ENCODE measurements at regions not wholly inside any gene's neighbourhood (a gene's known extent, or its start where the extent isn't known, plus 50 kb on each side); places are given as distances from the start of the nearest gene placed in this dataset.

DNA sequence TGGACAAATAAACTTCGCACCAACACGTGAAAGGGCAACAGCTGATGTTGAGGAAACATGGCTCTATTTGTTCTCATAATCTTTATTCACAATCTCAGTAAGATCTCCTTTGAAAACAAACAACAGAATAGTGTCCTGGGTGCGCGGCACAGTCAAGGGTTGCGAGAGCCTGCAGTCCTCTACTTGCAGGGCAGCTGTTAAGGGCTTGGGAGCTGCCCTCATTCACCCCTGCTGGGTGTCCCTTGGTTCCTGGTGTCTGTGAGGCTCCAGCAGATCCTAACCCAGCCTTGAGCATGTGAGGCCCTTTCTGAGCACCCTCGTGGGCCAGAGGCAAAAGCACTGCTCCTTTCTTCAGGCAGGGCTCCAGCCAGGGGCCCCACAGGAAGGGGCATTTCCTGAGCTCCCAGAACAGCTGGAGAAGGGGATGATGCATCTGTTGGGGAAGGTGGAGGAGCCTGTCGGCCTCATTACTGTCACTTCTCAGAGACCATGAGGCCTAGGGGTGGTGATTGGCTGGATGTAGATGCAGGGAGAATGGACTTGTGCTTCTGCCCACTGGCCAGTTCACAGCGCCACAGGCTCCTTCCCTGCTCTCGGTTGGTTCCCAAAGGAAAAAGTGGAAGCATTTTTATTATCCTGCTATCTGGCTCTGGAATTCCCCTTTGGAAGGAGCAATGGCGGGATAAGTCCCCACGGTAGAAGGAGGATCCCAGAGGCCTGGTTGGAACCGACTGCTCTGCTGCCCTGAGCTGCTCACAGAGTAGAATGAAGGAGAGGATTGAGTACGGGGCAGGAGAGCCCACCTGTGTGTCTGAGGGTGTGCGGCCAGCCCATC lies 51.9 kb upstream of the KLF13 start:
- DNase-seq (ENCODE audit: low spot score), result peak; percentile 46
- WGBS, result 51% methylated on average over 14 of the region's 14 CpGs
- no peak overlapping the region for H3K27ac ChIP-seq
- no peaks in the 10 kb centered on the region for H3K27me3 ChIP-seq (replicated peaks; ENCODE audit: insufficient read depth)
- intact Hi-C loops (cut with DNase I), result no loop called here
- peak; percentile 95 for TF ChIP-seq POLR2AphosphoS5 (IDR thresholded peaks at IDR 0.05)
- TF ChIP-seq, protein P1, sequence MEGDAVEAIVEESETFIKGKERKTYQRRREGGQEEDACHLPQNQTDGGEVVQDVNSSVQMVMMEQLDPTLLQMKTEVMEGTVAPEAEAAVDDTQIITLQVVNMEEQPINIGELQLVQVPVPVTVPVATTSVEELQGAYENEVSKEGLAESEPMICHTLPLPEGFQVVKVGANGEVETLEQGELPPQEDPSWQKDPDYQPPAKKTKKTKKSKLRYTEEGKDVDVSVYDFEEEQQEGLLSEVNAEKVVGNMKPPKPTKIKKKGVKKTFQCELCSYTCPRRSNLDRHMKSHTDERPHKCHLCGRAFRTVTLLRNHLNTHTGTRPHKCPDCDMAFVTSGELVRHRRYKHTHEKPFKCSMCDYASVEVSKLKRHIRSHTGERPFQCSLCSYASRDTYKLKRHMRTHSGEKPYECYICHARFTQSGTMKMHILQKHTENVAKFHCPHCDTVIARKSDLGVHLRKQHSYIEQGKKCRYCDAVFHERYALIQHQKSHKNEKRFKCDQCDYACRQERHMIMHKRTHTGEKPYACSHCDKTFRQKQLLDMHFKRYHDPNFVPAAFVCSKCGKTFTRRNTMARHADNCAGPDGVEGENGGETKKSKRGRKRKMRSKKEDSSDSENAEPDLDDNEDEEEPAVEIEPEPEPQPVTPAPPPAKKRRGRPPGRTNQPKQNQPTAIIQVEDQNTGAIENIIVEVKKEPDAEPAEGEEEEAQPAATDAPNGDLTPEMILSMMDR (IDR thresholded peaks at IDR 0.05), result no peak
- no peak for TF ChIP-seq POLR2A (IDR thresholded peaks at IDR 0.05)
- peaks cover 6% of the 10 kb centered on the region for H3K4me1 ChIP-seq (replicated peaks)
- H3K9me3 ChIP-seq, result no peaks in the 10 kb centered on the region
- H3K36me3 ChIP-seq, result no peaks in the 10 kb centered on the region
- no peak overlapping the region for H3K4me3 ChIP-seq

DNA sequence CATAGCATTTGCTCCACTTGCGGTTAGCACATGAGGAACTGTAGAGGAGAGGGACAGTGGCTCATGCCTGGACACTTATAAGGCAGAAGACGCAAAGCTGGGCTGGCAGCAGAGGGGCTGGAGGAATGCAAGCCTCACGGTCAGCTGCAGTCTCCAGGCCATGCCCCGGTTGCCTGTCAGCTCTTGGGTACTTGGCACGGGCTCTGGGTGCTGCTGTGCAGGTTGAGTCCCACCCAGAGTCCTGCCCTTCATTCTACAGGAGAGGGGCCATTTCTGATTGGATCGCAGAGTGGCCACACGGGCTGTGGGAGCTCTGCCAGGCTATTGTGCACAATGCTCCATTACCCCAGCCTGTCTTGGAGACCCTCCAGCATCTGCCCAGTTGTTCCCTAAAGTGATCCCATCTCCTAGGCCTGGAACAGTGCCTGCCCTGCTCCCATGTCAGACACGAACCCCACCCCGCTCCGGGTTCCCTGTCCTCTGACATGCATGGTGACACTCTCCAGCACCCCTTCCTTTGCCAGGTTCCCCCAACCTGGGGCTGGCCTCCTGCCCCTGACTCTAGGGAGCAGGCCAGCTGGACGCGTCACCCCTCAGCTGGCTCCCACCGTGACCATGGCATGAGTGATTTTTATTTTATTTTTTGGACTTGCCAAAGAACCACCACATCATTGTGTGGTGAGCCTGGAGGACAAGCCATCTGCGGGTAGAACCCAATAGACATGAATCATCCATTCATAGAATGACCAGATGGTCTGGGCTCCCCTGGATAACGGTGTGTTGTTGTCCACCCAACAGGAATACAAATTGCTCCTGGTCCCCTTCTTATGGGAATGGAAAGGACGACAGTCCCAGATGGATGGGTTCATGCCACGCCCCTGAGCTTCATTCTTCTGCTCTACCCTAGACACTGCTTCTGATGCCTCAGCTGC lies 51.0 kb upstream of the KLF13 start:
- Histone ChIP-seq H3K27ac (no peak overlapping the region), H3K36me3 (no peaks in the 10 kb centered on the region), H3K9me3 (no peaks in the 10 kb centered on the region), H3K4me1 (replicated peaks) (peaks cover 6% of the 10 kb centered on the region), H3K4me3 (no peak overlapping the region), H3K27me3 (replicated peaks; ENCODE audit: insufficient read depth) (no peaks in the 10 kb centered on the region)
- 85% methylated on average over 17 of the region's 17 CpGs for WGBS
- no peak for TF ChIP-seq POLR2AphosphoS5 (IDR thresholded peaks at IDR 0.05)
- TF ChIP-seq POLR2A (IDR thresholded peaks at IDR 0.05), result no peak
- TF ChIP-seq, protein P1 (IDR thresholded peaks at IDR 0.05), result no peak
- intact Hi-C loops (cut with DNase I), result no loop called here
- peak; percentile 3 for DNase-seq (ENCODE audit: low spot score)

DNA sequence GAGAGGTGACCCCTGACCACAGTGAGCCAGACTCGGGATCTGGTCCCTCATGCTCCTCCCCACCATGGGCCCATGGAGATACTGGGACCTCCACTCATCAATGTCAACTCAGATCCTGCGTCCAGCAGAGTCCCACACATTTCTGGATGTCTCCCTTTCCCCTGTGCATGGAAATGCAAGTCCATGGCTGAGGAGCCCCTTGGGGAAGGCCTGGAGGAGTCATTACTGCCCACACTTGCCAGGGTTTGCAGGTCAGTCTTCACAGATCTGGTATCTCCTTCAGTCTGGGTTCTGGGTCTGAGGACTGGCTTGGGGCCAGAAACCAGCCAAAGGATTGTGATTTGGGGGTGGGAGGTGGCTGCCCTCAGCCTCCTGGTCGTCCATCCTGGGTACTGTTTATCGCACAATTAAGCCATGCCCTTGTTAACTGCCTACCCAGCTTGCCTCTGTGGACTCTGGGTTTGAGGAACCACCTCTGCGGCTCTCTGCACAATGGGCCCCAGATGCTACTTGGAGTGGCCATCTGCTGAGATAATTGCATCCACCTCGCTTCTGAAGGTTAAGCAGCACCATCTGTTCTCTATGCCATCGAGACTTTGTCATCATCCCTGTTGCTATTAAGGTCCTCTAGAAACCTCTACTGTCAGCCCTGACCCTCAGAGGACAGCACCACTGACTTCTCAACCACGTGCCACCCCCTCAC lies 49.9 kb upstream of the KLF13 start:
- Histone ChIP-seq H3K4me1 (replicated peaks) (peaks cover 6% of the 10 kb centered on the region), H3K36me3 (no peaks in the 10 kb centered on the region), H3K9me3 (no peaks in the 10 kb centered on the region), H3K27ac (no peak overlapping the region), H3K4me3 (no peak overlapping the region), H3K27me3 (replicated peaks; ENCODE audit: insufficient read depth) (no peaks in the 10 kb centered on the region)
- 92% methylated on average over 8 of the region's 8 CpGs for WGBS
- intact Hi-C loops (cut with DNase I), result no loop called here
- TF ChIP-seq POLR2AphosphoS5 (IDR thresholded peaks at IDR 0.05) (no peak), POLR2A (IDR thresholded peaks at IDR 0.05) (no peak)
- TF ChIP-seq, protein P1 (IDR thresholded peaks at IDR 0.05), result no peak
- DNase-seq (ENCODE audit: low spot score), result peak; percentile 3

All from prostate gland (tissue), 2 donors.